Caco-2 (cell line): ENCODE measurements at regions not wholly inside any gene's neighbourhood (a gene's known extent, or its start where the extent isn't known, plus 50 kb on each side); places are given as distances from the start of the nearest gene placed in this dataset.

Experiments used
- BruUV-seq: library from RNA; stranded (reverse); fragments of 400-500 nt; replicated peaks from 2 replicates; lab custom pipeline; 2021; lab: Mats Ljungman, UMichigan
- CTCF ChIA-PET: fragments of 300-600 bp; sonication (Branson Sonifier 250); formaldehyde crosslinking; loops from one replicate; lab custom pipeline; 2022; ENCODE audit warnings: antibody characterized with exemption; lab: Charles Lee
- POLR2A ChIA-PET: fragments of 300-600 bp; sonication (Branson Sonifier 250); formaldehyde crosslinking; loops from one replicate; lab custom pipeline; 2022; ENCODE audit warnings: antibody characterized with exemption; lab: Charles Lee
- DNase-seq, 2 experiments: peaks; one replicate each; pipeline versions ENCODE4 v3.0.0 to v3.0.0-alpha.2; 2020 to 2022
- H3K27me3 ChIP-seq: replicated peaks from 2 replicates; pipeline ENCODE4 v1.6.0; 2011; ENCODE audit warnings: low read length; ENCODE audit not compliant: control insufficient read depth, insufficient read depth
- H3K36me3 ChIP-seq: 2 replicates; pipeline ENCODE4 v1.5.1; 2011; ENCODE audit warnings: low read length; ENCODE audit not compliant: control insufficient read depth, insufficient read depth
- H3K4me1 ChIP-seq: fragments of 250-450 bp; sonication (Bioruptor Pico); 2 replicates; pipeline ENCODE4 v1.5.1; 2020; ENCODE audit warnings: mild to moderate bottlenecking
- H3K4me3 ChIP-seq: 2 replicates; pipeline ENCODE4 v1.5.1; 2011; ENCODE audit warnings: low read depth, mild to moderate bottlenecking, control low read depth, low read length
- H3K9me3 ChIP-seq: fragments of 250-450 bp; sonication (Bioruptor Pico); 2 replicates; pipeline ENCODE4 v1.5.1; 2020; ENCODE audit warnings: mild to moderate bottlenecking, moderate library complexity
- H3K27ac Mint-ChIP-seq: one replicate; pipeline ENCODE4 v1.8.0; 2022; ENCODE audit warnings: mixed read lengths; ENCODE audit not compliant: unreplicated experiment
- H3K27me3 Mint-ChIP-seq: one replicate; pipeline ENCODE4 v1.8.0; 2022; ENCODE audit warnings: mixed read lengths; ENCODE audit not compliant: insufficient read depth, unreplicated experiment
- H3K36me3 Mint-ChIP-seq: one replicate; pipeline ENCODE4 v1.8.0; 2022; ENCODE audit warnings: mild to moderate bottlenecking, mixed read lengths; ENCODE audit not compliant: insufficient read depth, unreplicated experiment
- H3K4me1 Mint-ChIP-seq: one replicate; pipeline ENCODE4 v1.8.0; 2022; ENCODE audit warnings: low read depth, mixed read lengths; ENCODE audit not compliant: unreplicated experiment
- H3K4me3 Mint-ChIP-seq: one replicate; pipeline ENCODE4 v1.8.0; 2022; ENCODE audit warnings: mild to moderate bottlenecking, moderate library complexity, mixed read lengths; ENCODE audit not compliant: unreplicated experiment
- H3K9me3 Mint-ChIP-seq: one replicate; pipeline ENCODE4 v1.8.0; 2022; ENCODE audit warnings: mixed read lengths; ENCODE audit not compliant: unreplicated experiment
- intact Hi-C: fragments of 100-400 bp; cut with micrococcal nuclease; formaldehyde crosslinking; loops from one replicate; pipeline ENCODE4 v1.10.0; 2022; ENCODE audit not compliant: unreplicated experiment
- TF ChIP-seq, protein P1 (sequence below), 2 experiments: fragments of 200-600 bp in 1 of 2; IDR thresholded peaks; 1 replicate in 1 of 2; 2 replicates in 1 of 2; pipeline versions ENCODE4 v1.5.1 to v1.8.0; 2011 to 2022; ENCODE audit warnings: antibody characterized with exemption in 1 of 2, control low read depth in 1 of 2, inconsistent platforms in 1 of 2, low read depth in 1 of 2, low read length in 1 of 2, mild to moderate bottlenecking in 1 of 2, moderate library complexity in 1 of 2; ENCODE audit not compliant: insufficient read depth in 1 of 2, severe bottlenecking in 1 of 2, unreplicated experiment in 1 of 2

DNA sequence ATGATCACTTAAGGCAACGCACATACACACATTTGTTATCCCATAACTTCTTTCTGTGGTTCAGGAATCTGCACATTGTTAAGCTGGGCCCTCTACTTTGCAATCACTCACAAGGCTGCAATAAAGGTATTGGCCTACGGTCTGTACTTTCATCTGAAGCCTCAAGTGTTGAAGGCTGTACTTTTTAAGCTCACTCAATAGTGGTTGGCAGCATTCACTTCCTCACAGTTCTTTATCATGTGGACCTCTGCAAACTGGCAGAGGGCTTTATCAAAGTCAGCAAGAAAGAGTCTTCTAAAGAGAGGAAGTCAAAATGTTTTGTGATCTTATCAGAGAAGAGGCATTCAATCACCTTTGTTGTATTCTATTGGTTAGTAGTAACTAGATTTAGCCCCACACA is 301.4 kb upstream of the EPHA5 start:
- ChIA-PET CTCF (no interaction called here), POLR2A (no interaction called here)
- Histone ChIP-seq H3K4me1 (no peaks in the 10 kb centered on the region), H3K9me3 (no peaks in the 10 kb centered on the region), H3K4me3 (no peak overlapping the region), H3K27me3 (no peaks in the 10 kb centered on the region), H3K36me3 (no peaks in the 10 kb centered on the region)
- TF ChIP-seq, protein P1, sequence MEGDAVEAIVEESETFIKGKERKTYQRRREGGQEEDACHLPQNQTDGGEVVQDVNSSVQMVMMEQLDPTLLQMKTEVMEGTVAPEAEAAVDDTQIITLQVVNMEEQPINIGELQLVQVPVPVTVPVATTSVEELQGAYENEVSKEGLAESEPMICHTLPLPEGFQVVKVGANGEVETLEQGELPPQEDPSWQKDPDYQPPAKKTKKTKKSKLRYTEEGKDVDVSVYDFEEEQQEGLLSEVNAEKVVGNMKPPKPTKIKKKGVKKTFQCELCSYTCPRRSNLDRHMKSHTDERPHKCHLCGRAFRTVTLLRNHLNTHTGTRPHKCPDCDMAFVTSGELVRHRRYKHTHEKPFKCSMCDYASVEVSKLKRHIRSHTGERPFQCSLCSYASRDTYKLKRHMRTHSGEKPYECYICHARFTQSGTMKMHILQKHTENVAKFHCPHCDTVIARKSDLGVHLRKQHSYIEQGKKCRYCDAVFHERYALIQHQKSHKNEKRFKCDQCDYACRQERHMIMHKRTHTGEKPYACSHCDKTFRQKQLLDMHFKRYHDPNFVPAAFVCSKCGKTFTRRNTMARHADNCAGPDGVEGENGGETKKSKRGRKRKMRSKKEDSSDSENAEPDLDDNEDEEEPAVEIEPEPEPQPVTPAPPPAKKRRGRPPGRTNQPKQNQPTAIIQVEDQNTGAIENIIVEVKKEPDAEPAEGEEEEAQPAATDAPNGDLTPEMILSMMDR (IDR thresholded peaks at IDR 0.05; ENCODE audit: insufficient read depth in 1 of 2, low read depth in 1 of 2, low read length in 1 of 2, severe bottlenecking in 1 of 2, unreplicated experiment in 1 of 2): no peak
- intact Hi-C loops: no loop called here
- Mint-ChIP-seq H3K9me3 (no peaks in the 10 kb centered on the region), H3K4me3 (no peak overlapping the region), H3K27me3 (no peaks in the 10 kb centered on the region), H3K4me1 (no peaks in the 10 kb centered on the region), H3K36me3 (no peaks in the 10 kb centered on the region), H3K27ac (no peak overlapping the region)
- no peak for DNase-seq
- BruUV-seq: no TSS peak

DNA sequence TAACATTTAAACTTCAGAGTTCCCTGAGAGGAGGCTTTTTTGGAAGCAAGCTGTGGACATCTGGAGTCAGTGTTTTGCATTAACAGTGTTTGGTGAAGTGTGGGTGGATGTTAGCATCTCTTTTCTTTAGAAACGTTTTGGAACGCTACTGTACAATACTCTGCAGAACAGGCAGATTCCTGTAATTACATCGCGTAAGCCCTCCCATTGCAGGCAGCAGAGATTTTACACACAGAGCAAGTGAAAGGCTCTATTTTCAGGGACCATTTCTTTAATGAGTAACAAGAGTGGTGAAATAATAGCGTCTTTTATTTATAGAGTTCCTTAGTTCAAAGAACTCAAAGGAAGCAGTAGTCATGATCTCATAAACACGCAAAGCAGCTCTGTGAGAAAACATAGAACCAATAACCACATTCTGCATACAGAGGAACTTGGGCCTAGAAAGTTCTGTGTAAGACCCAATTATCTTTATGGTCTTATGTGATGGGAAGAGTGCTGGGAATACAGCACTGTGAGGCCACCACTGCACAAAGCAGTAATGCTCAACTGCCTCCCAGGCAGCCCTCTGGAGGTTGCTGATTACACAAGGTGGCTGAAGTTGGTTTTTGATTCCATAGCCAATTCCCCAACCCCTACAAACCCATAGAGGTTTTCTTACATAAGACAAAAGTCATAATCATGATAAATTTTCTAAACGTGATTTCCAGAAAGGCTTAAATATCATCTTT is 298.7 kb upstream of the EPHA5 start:
- Histone ChIP-seq H3K4me3 (no peak overlapping the region), H3K27me3 (no peaks in the 10 kb centered on the region), H3K4me1 (no peaks in the 10 kb centered on the region), H3K9me3 (no peaks in the 10 kb centered on the region), H3K36me3 (no peaks in the 10 kb centered on the region)
- no peaks in the 10 kb centered on the region for H3K4me1 Mint-ChIP-seq
- DNase-seq: no peak
- CTCF ChIA-PET: no interaction called here
- no peaks in the 10 kb centered on the region for H3K36me3 Mint-ChIP-seq
- intact Hi-C loops: no loop called here
- no peaks in the 10 kb centered on the region for H3K27me3 Mint-ChIP-seq
- TF ChIP-seq, protein P1 (IDR thresholded peaks at IDR 0.05; ENCODE audit: insufficient read depth in 1 of 2, low read depth in 1 of 2, low read length in 1 of 2, severe bottlenecking in 1 of 2, unreplicated experiment in 1 of 2): no peak
- H3K27ac Mint-ChIP-seq: no peak overlapping the region
- no peaks in the 10 kb centered on the region for H3K9me3 Mint-ChIP-seq
- POLR2A ChIA-PET: no interaction called here
- BruUV-seq: no TSS peak
- no peak overlapping the region for H3K4me3 Mint-ChIP-seq

DNA sequence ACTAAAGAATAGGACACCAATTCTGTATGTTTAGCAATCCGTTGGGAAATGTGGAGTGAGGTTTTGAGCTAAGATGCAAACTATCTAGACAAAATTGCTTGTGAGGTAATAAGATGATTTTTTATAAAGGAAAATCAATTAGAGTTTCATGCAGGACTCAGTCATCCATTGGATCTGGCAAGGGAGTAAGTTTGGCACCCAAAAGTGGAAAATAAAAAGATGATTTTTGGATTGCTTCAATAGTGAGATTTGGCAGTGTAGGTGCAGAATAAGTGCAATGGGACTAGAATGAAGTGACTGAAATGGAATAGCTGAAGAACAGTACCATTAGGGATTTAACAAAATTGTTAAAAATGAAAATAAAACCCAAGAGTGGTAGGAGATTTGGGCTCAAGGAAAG is 290.5 kb upstream of the EPHA5 start:
- H3K9me3 ChIP-seq: no peaks in the 10 kb centered on the region
- no peaks in the 10 kb centered on the region for H3K36me3 Mint-ChIP-seq
- ChIA-PET CTCF (no interaction called here), POLR2A (no interaction called here)
- no peaks in the 10 kb centered on the region for H3K36me3 ChIP-seq
- no peak overlapping the region for H3K27ac Mint-ChIP-seq
- H3K4me3 ChIP-seq: no peak overlapping the region
- intact Hi-C loops: no loop called here
- no peak overlapping the region for H3K4me3 Mint-ChIP-seq
- H3K4me1 ChIP-seq: no peaks in the 10 kb centered on the region
- no TSS peak for BruUV-seq
- H3K27me3 ChIP-seq: no peaks in the 10 kb centered on the region
- no peaks in the 10 kb centered on the region for H3K27me3 Mint-ChIP-seq
- TF ChIP-seq, protein P1 (IDR thresholded peaks at IDR 0.05; ENCODE audit: insufficient read depth in 1 of 2, low read depth in 1 of 2, low read length in 1 of 2, severe bottlenecking in 1 of 2, unreplicated experiment in 1 of 2): no peak
- H3K9me3 Mint-ChIP-seq: no peaks in the 10 kb centered on the region
- no peaks in the 10 kb centered on the region for H3K4me1 Mint-ChIP-seq
- no peak for DNase-seq
